HCT116 (cell line): ENCODE measurements at regions not wholly inside any gene's neighbourhood (a gene's known extent, or its start where the extent isn't known, plus 50 kb on each side); places are given as distances from the start of the nearest gene placed in this dataset.

Source experiments
- ATAC-seq: fragments of 200-7000 bp; cut with Tn5 transposase; 2 replicates; pipeline ENCODE4 v1.9.1; 2020; ENCODE audit warnings: mild to moderate bottlenecking, moderate library complexity
- BruUV-seq: library from RNA; stranded (reverse); fragments of 400-500 nt; replicated peaks from 2 replicates; lab custom pipeline; 2021; lab: Mats Ljungman, UMichigan
- CTCF ChIA-PET: fragments of 300-600 bp; sonication (Branson Sonifier 250); formaldehyde crosslinking; loops from one replicate; lab custom pipeline; 2021; ENCODE audit warnings: antibody characterized with exemption; lab: Charles Lee
- POLR2A ChIA-PET: fragments of 300-600, 350-600 bp; sonication (Branson Sonifier 250); formaldehyde crosslinking; loops from one replicate; lab custom pipeline; 2021; ENCODE audit warnings: antibody characterized with exemption; lab: Charles Lee
- RAD21 ChIA-PET, 2 experiments: fragments of 300-600 bp; sonication (Branson Sonifier 250); formaldehyde crosslinking; loops; one replicate each; lab custom pipeline; 2023; ENCODE audit warnings: low total read pairs in 2 of 2; ENCODE audit not compliant: uncharacterized antibody in 2 of 2, unreplicated experiment in 2 of 2, low non-redundant PET in 1 of 2; lab: Charles Lee
- DNase-seq: peaks from one replicate; pipeline ENCODE4 v3.0.0-alpha.2; 2010; ENCODE audit warnings: low read depth, low spot score
- H2AFZ ChIP-seq: fragments of 200-600 bp; shearing (Covaris generic), sonication (generic); 2 replicates; pipeline ENCODE4 v1.6.1; 2017; ENCODE audit warnings: low read depth, mixed run types, mixed read lengths, antibody characterized with exemption, low read length; ENCODE audit not compliant: poor library complexity, severe bottlenecking
- H3K27ac ChIP-seq: 2 replicates; pipeline ENCODE4 v1.5.1; 2012; ENCODE audit warnings: low read depth, low read length
- H3K27me3 ChIP-seq: fragments of 200-600 bp; sonication (generic); 2 replicates; pipeline ENCODE4 v1.6.1; 2016; ENCODE audit warnings: mixed run types, low read length, mixed read lengths; ENCODE audit not compliant: insufficient read depth
- H3K36me3 ChIP-seq, 2 experiments: fragments of 200-500 bp in 1 of 2; fragments of 200-600 bp in 1 of 2; sonication (Bioruptor generic) in 1 of 2; sonication (generic) in 1 of 2; 2 replicates each; pipeline versions ENCODE4 v1.5.1 to v1.6.1; 2014 to 2016; ENCODE audit warnings: low read length in 2 of 2, inconsistent platforms in 1 of 2, mixed read lengths in 1 of 2, mixed run types in 1 of 2; ENCODE audit not compliant: insufficient read depth in 2 of 2, control insufficient read depth in 1 of 2
- H3K4me1 ChIP-seq, 2 experiments: fragments of 200-600 bp in 1 of 2; sonication (generic) in 1 of 2; 2 replicates each; pipeline versions ENCODE4 v1.5.1 to v1.6.1; 2012 to 2017; ENCODE audit warnings: low read length in 2 of 2, inconsistent platforms in 1 of 2, mild to moderate bottlenecking in 1 of 2, mixed read lengths in 1 of 2, mixed run types in 1 of 2, moderate library complexity in 1 of 2; ENCODE audit not compliant: insufficient read depth in 2 of 2, control insufficient read depth in 1 of 2
- H3K4me2 ChIP-seq: fragments of 200-600 bp; sonication (generic); 2 replicates; pipeline ENCODE4 v1.6.1; 2017; ENCODE audit warnings: mixed run types, low read length, mixed read lengths
- H3K4me3 ChIP-seq, 2 experiments: fragments of 200-600 bp in 1 of 2; sonication (generic) in 1 of 2; replicated peaks in 1 of 2; 2 replicates each; pipeline ENCODE4 v1.5.1; 2011 to 2016; ENCODE audit warnings: low read length in 2 of 2, control low read depth in 1 of 2, low read depth in 1 of 2, mild to moderate bottlenecking in 1 of 2, mixed read lengths in 1 of 2, mixed run types in 1 of 2
- H3K79me2 ChIP-seq: fragments of 200-600 bp; sonication (generic); 2 replicates; pipeline ENCODE4 v1.6.1; 2017; ENCODE audit warnings: mild to moderate bottlenecking, mixed run types, low read length, moderate library complexity, mixed read lengths; ENCODE audit not compliant: insufficient read depth
- H3K9ac ChIP-seq: fragments of 200-600 bp; sonication (generic); 2 replicates; pipeline ENCODE4 v1.6.1; 2016; ENCODE audit warnings: low read length, mixed read lengths
- H3K9me2 ChIP-seq: fragments of 200-600 bp; sonication (generic), shearing (Covaris generic); 2 replicates; pipeline ENCODE4 v1.6.1; 2017; ENCODE audit warnings: mixed run types, mild to moderate bottlenecking, moderate library complexity; ENCODE audit not compliant: insufficient read depth
- H3K9me3 ChIP-seq, 2 experiments: fragments of 200-500 bp in 1 of 2; fragments of 200-600 bp in 1 of 2; sonication (Bioruptor generic) in 1 of 2; sonication (generic) in 1 of 2; 2 replicates each; pipeline ENCODE4 v1.6.1; 2014 to 2017; ENCODE audit warnings: low read length in 2 of 2, mixed read lengths in 2 of 2, inconsistent platforms in 1 of 2, low read depth in 1 of 2, mild to moderate bottlenecking in 1 of 2, mixed run types in 1 of 2, moderate library complexity in 1 of 2; ENCODE audit not compliant: control insufficient read depth in 1 of 2, insufficient read depth in 1 of 2
- H4K20me1 ChIP-seq: fragments of 200-600 bp; sonication (generic), shearing (Covaris generic); 2 replicates; pipeline ENCODE4 v1.6.1; 2017; ENCODE audit warnings: mixed run types, mild to moderate bottlenecking, moderate library complexity; ENCODE audit not compliant: insufficient read depth
- CBX3 ChIP-seq: IDR thresholded peaks from 2 replicates; pipeline ENCODE4 v1.6.1; 2012; ENCODE audit warnings: low read depth
- CEBPB ChIP-seq: IDR thresholded peaks from 2 replicates; pipeline ENCODE4 v1.6.1; 2012; ENCODE audit warnings: low read depth
- EGR1 ChIP-seq: IDR thresholded peaks from 2 replicates; pipeline ENCODE4 v1.6.1; 2012; ENCODE audit warnings: low read depth
- ELF1 ChIP-seq: IDR thresholded peaks from 2 replicates; pipeline ENCODE4 v1.6.1; 2012; ENCODE audit warnings: low read depth, borderline replicate concordance
- EZH2 ChIP-seq: fragments of 200-600 bp; sonication (generic); IDR thresholded peaks from 2 replicates; pipeline ENCODE4 v1.6.1; 2017; ENCODE audit warnings: antibody characterized with exemption, mixed run types
- EZH2phosphoT487 ChIP-seq: fragments of 200-600 bp; IDR thresholded peaks from 2 replicates; pipeline ENCODE4 v1.6.1; 2018; ENCODE audit warnings: antibody characterized with exemption, borderline replicate concordance
- FOSL1 ChIP-seq: IDR thresholded peaks from 2 replicates; pipeline ENCODE4 v1.6.1; 2012; ENCODE audit warnings: low read depth
- JUND ChIP-seq: IDR thresholded peaks from 2 replicates; pipeline ENCODE4 v1.6.1; 2012
- POLR2A ChIP-seq: IDR thresholded peaks from 2 replicates; pipeline ENCODE4 v1.7.0; 2011; ENCODE audit warnings: borderline replicate concordance; ENCODE audit not compliant: insufficient read depth, insufficient read length; ENCODE audit errors: extremely low read depth
- POLR2AphosphoS5 ChIP-seq: IDR thresholded peaks from 2 replicates; pipeline ENCODE4 v1.6.1; 2011; ENCODE audit warnings: mild to moderate bottlenecking, low read depth, low read length, moderate library complexity
- RAD21 ChIP-seq: IDR thresholded peaks from 2 replicates; pipeline ENCODE4 v1.6.1; 2012; ENCODE audit warnings: low read depth, mild to moderate bottlenecking
- SIN3A ChIP-seq: IDR thresholded peaks from 2 replicates; pipeline ENCODE4 v1.6.1; 2012; ENCODE audit warnings: low read depth
- SP1 ChIP-seq: IDR thresholded peaks from 2 replicates; pipeline ENCODE4 v1.6.1; 2012; ENCODE audit warnings: low read depth
- TCF7L2 ChIP-seq: IDR thresholded peaks from 2 replicates; pipeline ENCODE4 v1.7.0; 2011; ENCODE audit warnings: borderline replicate concordance, inconsistent platforms; ENCODE audit not compliant: insufficient read depth, insufficient read length; ENCODE audit errors: extremely low read depth
- YY1 ChIP-seq: IDR thresholded peaks from 2 replicates; pipeline ENCODE4 v1.6.1; 2011; ENCODE audit warnings: low read length, low read depth, moderate library complexity, mild to moderate bottlenecking; ENCODE audit not compliant: insufficient replicate concordance; ENCODE audit errors: extremely low read depth
- ZFX ChIP-seq: fragments of 450-650 bp; IDR thresholded peaks from 2 replicates; pipeline ENCODE4 v1.6.1; 2017
- intact Hi-C: fragments of 100-400 bp; cut with micrococcal nuclease; formaldehyde crosslinking; loops from 2 replicates; pipeline ENCODE4 v1.10.0; 2022
- TF ChIP-seq, protein P1 (sequence below): IDR thresholded peaks from 2 replicates; pipeline ENCODE4 v1.6.1; 2012
- TF ChIP-seq, protein P2 (sequence below): IDR thresholded peaks from 2 replicates; pipeline ENCODE4 v1.6.1; 2012; ENCODE audit warnings: low read depth
- TF ChIP-seq, protein P3 (sequence below): IDR thresholded peaks from 2 replicates; pipeline ENCODE4 v1.6.1; 2011; ENCODE audit warnings: mild to moderate bottlenecking, low read length, moderate library complexity; ENCODE audit not compliant: insufficient replicate concordance; ENCODE audit errors: extremely low read depth
- TF ChIP-seq, protein P4 (sequence below): IDR thresholded peaks from 2 replicates; pipeline ENCODE4 v1.6.1; 2012

DNA sequence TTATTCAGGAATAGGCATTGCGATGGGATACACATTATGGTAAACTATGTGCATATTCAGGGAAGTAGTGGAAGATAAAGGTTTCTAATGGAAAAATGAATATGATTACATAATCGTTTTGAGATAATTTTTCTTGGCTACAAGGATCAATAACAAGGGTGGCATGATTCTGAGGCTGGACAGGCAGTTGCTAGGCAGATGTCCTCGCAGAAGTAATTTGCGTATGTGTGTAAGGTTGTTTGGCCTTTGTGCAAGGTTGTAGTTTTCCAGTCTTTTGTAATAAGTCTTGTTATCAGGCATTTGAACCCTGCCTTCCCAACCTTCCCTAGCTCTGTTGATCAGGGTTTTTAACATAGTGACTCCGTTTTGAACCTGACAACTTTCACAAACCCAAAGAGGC, 59.7 kb downstream of the RGS12 start:
- Histone ChIP-seq H3K4me2 (no peak overlapping the region), H3K79me2 (no peaks in the 10 kb centered on the region), H4K20me1 (no peaks in the 10 kb centered on the region), H3K27ac (no peak overlapping the region), H3K9me2 (no peaks in the 10 kb centered on the region), H2AFZ (no peak overlapping the region), H3K36me3 (no peaks in the 10 kb centered on the region), H3K9me3 (no peaks in the 10 kb centered on the region), H3K27me3 (no peaks in the 10 kb centered on the region), H3K4me1 (no peaks in the 10 kb centered on the region), H3K4me3 (no peak overlapping the region), H3K9ac (no peak overlapping the region)
- no TSS peak for BruUV-seq
- TF ChIP-seq, protein P1, sequence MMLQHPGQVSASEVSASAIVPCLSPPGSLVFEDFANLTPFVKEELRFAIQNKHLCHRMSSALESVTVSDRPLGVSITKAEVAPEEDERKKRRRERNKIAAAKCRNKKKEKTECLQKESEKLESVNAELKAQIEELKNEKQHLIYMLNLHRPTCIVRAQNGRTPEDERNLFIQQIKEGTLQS = no peak
- no peak for TF ChIP-seq TCF7L2
- no peak for TF ChIP-seq EZH2phosphoT487
- TF ChIP-seq, protein P2, sequence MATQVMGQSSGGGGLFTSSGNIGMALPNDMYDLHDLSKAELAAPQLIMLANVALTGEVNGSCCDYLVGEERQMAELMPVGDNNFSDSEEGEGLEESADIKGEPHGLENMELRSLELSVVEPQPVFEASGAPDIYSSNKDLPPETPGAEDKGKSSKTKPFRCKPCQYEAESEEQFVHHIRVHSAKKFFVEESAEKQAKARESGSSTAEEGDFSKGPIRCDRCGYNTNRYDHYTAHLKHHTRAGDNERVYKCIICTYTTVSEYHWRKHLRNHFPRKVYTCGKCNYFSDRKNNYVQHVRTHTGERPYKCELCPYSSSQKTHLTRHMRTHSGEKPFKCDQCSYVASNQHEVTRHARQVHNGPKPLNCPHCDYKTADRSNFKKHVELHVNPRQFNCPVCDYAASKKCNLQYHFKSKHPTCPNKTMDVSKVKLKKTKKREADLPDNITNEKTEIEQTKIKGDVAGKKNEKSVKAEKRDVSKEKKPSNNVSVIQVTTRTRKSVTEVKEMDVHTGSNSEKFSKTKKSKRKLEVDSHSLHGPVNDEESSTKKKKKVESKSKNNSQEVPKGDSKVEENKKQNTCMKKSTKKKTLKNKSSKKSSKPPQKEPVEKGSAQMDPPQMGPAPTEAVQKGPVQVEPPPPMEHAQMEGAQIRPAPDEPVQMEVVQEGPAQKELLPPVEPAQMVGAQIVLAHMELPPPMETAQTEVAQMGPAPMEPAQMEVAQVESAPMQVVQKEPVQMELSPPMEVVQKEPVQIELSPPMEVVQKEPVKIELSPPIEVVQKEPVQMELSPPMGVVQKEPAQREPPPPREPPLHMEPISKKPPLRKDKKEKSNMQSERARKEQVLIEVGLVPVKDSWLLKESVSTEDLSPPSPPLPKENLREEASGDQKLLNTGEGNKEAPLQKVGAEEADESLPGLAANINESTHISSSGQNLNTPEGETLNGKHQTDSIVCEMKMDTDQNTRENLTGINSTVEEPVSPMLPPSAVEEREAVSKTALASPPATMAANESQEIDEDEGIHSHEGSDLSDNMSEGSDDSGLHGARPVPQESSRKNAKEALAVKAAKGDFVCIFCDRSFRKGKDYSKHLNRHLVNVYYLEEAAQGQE = no peak
- no peak for TF ChIP-seq EZH2
- TF ChIP-seq CEBPB = no peak
- no peak for TF ChIP-seq ZFX
- no peak for TF ChIP-seq POLR2AphosphoS5
- TF ChIP-seq SIN3A = no peak
- TF ChIP-seq POLR2A = no peak
- TF ChIP-seq SP1 = no peak
- TF ChIP-seq FOSL1 = no peak
- TF ChIP-seq EGR1 = no peak
- TF ChIP-seq, protein P3, sequence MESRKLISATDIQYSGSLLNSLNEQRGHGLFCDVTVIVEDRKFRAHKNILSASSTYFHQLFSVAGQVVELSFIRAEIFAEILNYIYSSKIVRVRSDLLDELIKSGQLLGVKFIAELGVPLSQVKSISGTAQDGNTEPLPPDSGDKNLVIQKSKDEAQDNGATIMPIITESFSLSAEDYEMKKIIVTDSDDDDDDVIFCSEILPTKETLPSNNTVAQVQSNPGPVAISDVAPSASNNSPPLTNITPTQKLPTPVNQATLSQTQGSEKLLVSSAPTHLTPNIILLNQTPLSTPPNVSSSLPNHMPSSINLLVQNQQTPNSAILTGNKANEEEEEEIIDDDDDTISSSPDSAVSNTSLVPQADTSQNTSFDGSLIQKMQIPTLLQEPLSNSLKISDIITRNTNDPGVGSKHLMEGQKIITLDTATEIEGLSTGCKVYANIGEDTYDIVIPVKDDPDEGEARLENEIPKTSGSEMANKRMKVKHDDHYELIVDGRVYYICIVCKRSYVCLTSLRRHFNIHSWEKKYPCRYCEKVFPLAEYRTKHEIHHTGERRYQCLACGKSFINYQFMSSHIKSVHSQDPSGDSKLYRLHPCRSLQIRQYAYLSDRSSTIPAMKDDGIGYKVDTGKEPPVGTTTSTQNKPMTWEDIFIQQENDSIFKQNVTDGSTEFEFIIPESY = no peak
- no peak for TF ChIP-seq CBX3
- TF ChIP-seq, protein P4, sequence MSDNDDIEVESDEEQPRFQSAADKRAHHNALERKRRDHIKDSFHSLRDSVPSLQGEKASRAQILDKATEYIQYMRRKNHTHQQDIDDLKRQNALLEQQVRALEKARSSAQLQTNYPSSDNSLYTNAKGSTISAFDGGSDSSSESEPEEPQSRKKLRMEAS = no peak
- no peak for TF ChIP-seq RAD21
- no peak for TF ChIP-seq JUND
- no peak for TF ChIP-seq ELF1
- TF ChIP-seq YY1 = no peak
- ChIA-PET CTCF (no interaction called here), POLR2A (no interaction called here), RAD21 (no interaction called here)
- ATAC-seq (no peak), DNase-seq (no peak)
- intact Hi-C loops = no loop called here
